GM10266 (cell line): ENCODE measurements at regions not wholly inside any gene's neighbourhood (a gene's known extent, or its start where the extent isn't known, plus 50 kb on each side); places are given as distances from the start of the nearest gene placed in this dataset.
"Not testable (repeated sequence)": the region's sequence is repeated elsewhere in the genome, so short reads cannot be mapped to it uniquely, and the experiment has no call there.

Experiments
- DNase-seq: peaks from one replicate; pipeline ENCODE4 v3.0.0; 2012; ENCODE audit errors: extremely low spot score
- CTCF ChIP-seq: IDR thresholded peaks from 2 replicates; pipeline ENCODE4 v1.5.1; 2012; ENCODE audit warnings: mild to moderate bottlenecking, low read depth; ENCODE audit not compliant: control insufficient read depth, insufficient read depth; ENCODE audit errors: missing control alignments

GRCh38 chr9:136599811-136600660 is 54.2 kb upstream of the NOTCH1 start:
- TF ChIP-seq CTCF: no peak
- DNase-seq: no peak

- DNase-seq: no peak
- TF ChIP-seq CTCF: no peak
These were observed 53.3 kb upstream of the NOTCH1 start for GRCh38 chr9:136599074-136599531.

- not testable (repeated sequence) for DNase-seq
These were observed 52.7 kb upstream of the NOTCH1 start for GRCh38 chr9:136598390-136599073.

DNA sequence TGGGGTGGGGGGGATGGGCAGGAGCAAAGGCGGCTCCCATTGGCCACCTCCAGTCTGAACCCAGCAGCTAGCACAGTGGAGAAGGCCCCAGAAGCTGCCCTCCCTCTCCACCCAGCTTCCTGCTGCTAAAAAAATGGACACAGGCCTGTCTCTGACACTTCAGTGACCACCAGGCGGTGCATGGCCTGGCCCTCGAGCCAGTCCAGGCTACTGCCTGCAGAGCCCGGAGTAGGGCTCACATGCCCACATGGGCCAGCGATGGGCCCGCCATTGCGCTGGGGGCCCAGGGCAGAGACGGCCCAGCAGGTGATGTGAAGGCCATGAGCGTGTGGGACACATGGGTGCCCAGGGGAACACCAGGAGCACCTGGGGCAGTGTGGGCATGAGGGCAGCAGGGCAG is 52.1 kb upstream of the NOTCH1 start:
- no peak for TF ChIP-seq CTCF
- no peak for DNase-seq

GRCh38 chr9:136597141-136597885 is 51.5 kb upstream of the NOTCH1 start:
- DNase-seq: no peak
- TF ChIP-seq CTCF: no peak

GRCh38 chr9:136596630-136597031 is 50.8 kb upstream of the NOTCH1 start:
- TF ChIP-seq CTCF: no peak
- no peak for DNase-seq

DNA sequence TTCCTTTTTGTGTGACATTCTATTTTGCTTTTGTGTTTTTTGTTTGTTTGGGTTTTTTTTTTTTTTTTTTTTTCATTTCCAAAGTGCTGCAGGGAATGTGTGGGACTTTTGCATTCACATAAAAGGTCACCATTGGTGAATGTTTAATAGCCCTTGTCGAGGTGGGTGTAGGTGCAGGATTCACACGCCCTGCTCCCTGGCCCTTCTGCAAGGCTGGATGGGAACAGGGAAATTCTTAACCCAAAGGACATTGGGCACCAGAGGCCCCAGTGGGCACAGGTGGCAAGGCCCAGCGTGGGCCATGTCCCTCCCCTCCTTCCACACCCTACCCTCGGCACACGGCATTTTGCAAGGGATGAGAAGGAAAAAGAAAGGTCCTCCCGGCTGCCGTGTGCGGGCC is 50.4 kb upstream of the NOTCH1 start:
- TF ChIP-seq CTCF: no peak
- DNase-seq: no peak
